HepG2 (cell line): ENCODE measurements at regions not wholly inside any gene's neighbourhood (a gene's known extent, or its start where the extent isn't known, plus 50 kb on each side); places are given as distances from the start of the nearest gene placed in this dataset.

ENCODE experiments used
- ATAC-seq: fragments of 200-7000 bp; cut with Tn5 transposase; 3 replicates; pipeline ENCODE4 v1.9.1; 2020; ENCODE audit warnings: mild to moderate bottlenecking, moderate library complexity
- BruUV-seq: library from RNA; stranded (reverse); fragments of 400-500 nt; replicated peaks from 2 replicates; lab custom pipeline; 2021; lab: Mats Ljungman, UMichigan
- CTCF ChIA-PET: fragments of 300-600 bp; formaldehyde crosslinking; extraction: SDS; loops from one replicate; lab custom pipeline; 2021; ENCODE audit warnings: low total read pairs, inconsistent platforms, low intra/inter-chr PET ratio; lab: Yijun Ruan, JAX
- POLR2A ChIA-PET: fragments of 350-600 bp; sonication (Branson Sonifier 250); formaldehyde crosslinking; loops from one replicate; lab custom pipeline; 2020; ENCODE audit warnings: antibody characterized with exemption, inconsistent platforms; lab: Yijun Ruan, JAX
- DNase-seq: peaks from one replicate; pipeline ENCODE4 v3.0.0-alpha.2; 2015; ENCODE audit warnings: low spot score
- FAIRE-seq: peaks from 3 replicates; lab custom pipeline; 2011; peaks lifted over from hg19 to GRCh38; lab: Jason Lieb, UNC
- H2AFZ ChIP-seq: one replicate; pipeline ENCODE4 v1.6.1; 2011; ENCODE audit warnings: low read length, inconsistent platforms
- H3K27ac ChIP-seq: fragments of 300-600 bp; 3 replicates; pipeline ENCODE4 v1.8.0; 2011; ENCODE audit warnings: mixed run types, mild to moderate bottlenecking, mixed read lengths, low read length, inconsistent platforms; ENCODE audit not compliant: insufficient read depth; ENCODE audit errors: extremely low read length
- H3K27me3 ChIP-seq, 2 experiments: fragments of 200-600 bp in 1 of 2; 2 replicates in 1 of 2; 3 replicates in 1 of 2; pipeline versions ENCODE4 v1.6.0 to v1.8.0; 2011; ENCODE audit warnings: low read length in 2 of 2, mild to moderate bottlenecking in 2 of 2, moderate library complexity in 2 of 2, inconsistent platforms in 1 of 2; ENCODE audit not compliant: insufficient read depth in 2 of 2, control insufficient read depth in 1 of 2
- H3K36me3 ChIP-seq, 2 experiments: fragments of 200-600 bp in 1 of 2; replicated peaks in 1 of 2; 2 replicates in 1 of 2; 3 replicates in 1 of 2; pipeline versions ENCODE4 v1.5.1 to v1.8.0; 2011; ENCODE audit warnings: low read length in 2 of 2, inconsistent platforms in 1 of 2; ENCODE audit not compliant: insufficient read depth in 2 of 2, control insufficient read depth in 1 of 2
- H3K4me1 ChIP-seq: 2 replicates; pipeline ENCODE4 v1.5.1; 2012; ENCODE audit warnings: low read length, inconsistent platforms; ENCODE audit not compliant: insufficient read depth
- H3K4me2 ChIP-seq: 2 replicates; pipeline ENCODE4 v1.6.0; 2011; ENCODE audit warnings: low read depth, low read length, inconsistent platforms
- H3K4me3 ChIP-seq, 3 experiments: fragments of 200-600 bp in 1 of 3; sonication (generic), shearing (Covaris generic) in 1 of 3; replicated peaks in 1 of 3; 2 replicates each; pipeline ENCODE4 v1.5.1; 2011 to 2016; ENCODE audit warnings: low read length in 3 of 3, inconsistent platforms in 2 of 3, low read depth in 2 of 3, mild to moderate bottlenecking in 2 of 3, control low read depth in 1 of 3, mixed read lengths in 1 of 3; ENCODE audit not compliant: insufficient read depth in 1 of 3
- H3K79me2 ChIP-seq: one replicate; pipeline ENCODE4 v1.6.1; 2011; ENCODE audit warnings: low read length, inconsistent platforms; ENCODE audit not compliant: insufficient read depth
- H3K9ac ChIP-seq: 2 replicates; pipeline ENCODE4 v1.6.0; 2011; ENCODE audit warnings: mild to moderate bottlenecking, low read depth, low read length, inconsistent platforms; ENCODE audit not compliant: insufficient read depth
- H3K9me3 ChIP-seq: 2 replicates; pipeline ENCODE4 v1.5.1; 2012; ENCODE audit warnings: mild to moderate bottlenecking, low read length
- H4K20me1 ChIP-seq: 2 replicates; pipeline ENCODE4 v1.6.0; 2011; ENCODE audit warnings: inconsistent platforms, mild to moderate bottlenecking, low read length, moderate library complexity; ENCODE audit not compliant: insufficient read depth
- ARNT2 ChIP-seq: sonication (generic); formaldehyde crosslinking; IDR thresholded peaks from 2 replicates; pipeline ENCODE4 v1.8.0; 2022; ENCODE audit warnings: mild to moderate bottlenecking, low read depth, missing genetic modification reagents, moderate library complexity
- CENPX ChIP-seq: sonication (generic); formaldehyde crosslinking; IDR thresholded peaks from 2 replicates; pipeline ENCODE4 v1.9.0; 2021; ENCODE audit warnings: mild to moderate bottlenecking, missing genetic modification reagents, moderate library complexity
- CHCHD3 ChIP-seq: sonication (generic); formaldehyde crosslinking; IDR thresholded peaks from 2 replicates; pipeline ENCODE4 v1.8.0; 2022; ENCODE audit warnings: mild to moderate bottlenecking, missing genetic modification reagents, moderate library complexity
- HNF1A ChIP-seq, 2 experiments: sonication (generic) in 1 of 2; formaldehyde crosslinking in 1 of 2; IDR thresholded peaks; 2 replicates each; pipeline versions ENCODE4 v1.4.0 to v1.6.1; 2016 to 2020; ENCODE audit warnings: borderline replicate concordance in 1 of 2, low read depth in 1 of 2, mild to moderate bottlenecking in 1 of 2, missing genetic modification reagents in 1 of 2
- MED8 ChIP-seq: sonication (generic); formaldehyde crosslinking; IDR thresholded peaks from 2 replicates; pipeline ENCODE4 v1.8.1; 2023; ENCODE audit warnings: mild to moderate bottlenecking, missing genetic modification reagents; ENCODE audit not compliant: insufficient replicate concordance
- RFX1 ChIP-seq: fragments of 450-650 bp; IDR thresholded peaks from 2 replicates; pipeline ENCODE4 v1.6.1; 2017
- RNF2 ChIP-seq: fragments of 450-650 bp; conservative IDR thresholded peaks from 2 replicates; pipeline ENCODE4 v1.6.1; 2016; ENCODE audit warnings: low read depth
- RNF219 ChIP-seq: sonication (generic); formaldehyde crosslinking; IDR thresholded peaks from 2 replicates; pipeline ENCODE4 v1.5.0; 2020; ENCODE audit warnings: mild to moderate bottlenecking, missing genetic modification reagents
- SP5 ChIP-seq: IDR thresholded peaks from 2 replicates; pipeline ENCODE4 v1.6.1; 2016; ENCODE audit warnings: low read depth, borderline replicate concordance
- SRF ChIP-seq: IDR thresholded peaks from 2 replicates; pipeline ENCODE4 v1.6.1; 2011; ENCODE audit warnings: mild to moderate bottlenecking, low read depth, low read length, moderate library complexity
- UBTF ChIP-seq: sonication (generic); formaldehyde crosslinking; IDR thresholded peaks from 2 replicates; pipeline ENCODE4 v1.4.0; 2020; ENCODE audit warnings: mild to moderate bottlenecking, missing genetic modification reagents
- ZBTB3 ChIP-seq: sonication (generic); formaldehyde crosslinking; IDR thresholded peaks from 2 replicates; pipeline ENCODE4 v1.4.0; 2020; ENCODE audit warnings: low read depth, mild to moderate bottlenecking, moderate library complexity, missing genetic modification reagents, borderline replicate concordance
- ZNF20 ChIP-seq: sonication (generic); formaldehyde crosslinking; IDR thresholded peaks from 2 replicates; pipeline ENCODE4 v1.4.0; 2020; ENCODE audit warnings: mild to moderate bottlenecking, moderate library complexity, missing genetic modification reagents
- WGBS: methylation state at CpG from one replicate; pipeline ENCODE4 v1.1.6; 2017; ENCODE audit warnings: low lambda C conversion rate; 5-methylcytosine and 5-hydroxymethylcytosine counted together
- in situ Hi-C: cut with HindIII; loops from 2 replicates; pipeline ENCODE4 v1.10.0; 2017; ENCODE audit warnings: low pct_unique_long_range_greater_than_20kb; ENCODE audit not compliant: extremely low pct_ligation_motif_present
- intact Hi-C: fragments of 100-400 bp; cut with micrococcal nuclease; formaldehyde crosslinking; loops from one replicate; pipeline ENCODE4 v1.10.0; 2022; ENCODE audit not compliant: unreplicated experiment

GRCh38 chr12:17301544-17301943, 695.6 kb upstream of the LMO3 start:
- BruUV-seq = no TSS peak
- POLR2A ChIA-PET = no interaction called here
- Histone ChIP-seq H3K9ac (no peak overlapping the region), H3K4me1 (no peaks in the 10 kb centered on the region), H3K36me3 (no peaks in the 10 kb centered on the region), H3K4me3 (no peak overlapping the region), H2AFZ (no peak overlapping the region), H3K4me2 (no peak overlapping the region), H3K27me3 (no peaks in the 10 kb centered on the region), H3K9me3 (peaks cover 97% of the 10 kb centered on the region), H3K79me2 (no peaks in the 10 kb centered on the region), H3K27ac (no peak overlapping the region), H4K20me1 (no peaks in the 10 kb centered on the region)
- TF ChIP-seq CHCHD3 (CRISPR knock-in tag) (no peak), CENPX (CRISPR knock-in tag) (no peak), ZNF20 (CRISPR knock-in tag) (no peak), ARNT2 (CRISPR knock-in tag) (no peak), UBTF (CRISPR knock-in tag) (no peak), SRF (no peak), ZBTB3 (CRISPR knock-in tag) (no peak), MED8 (CRISPR knock-in tag) (no peak), SP5 (CRISPR knock-in tag) (no peak), RNF2 (no peak), RNF219 (no peak), HNF1A (IDR thresholded peaks at IDR 0.05; ENCODE audit: low read depth) (no peak), HNF1A (CRISPR knock-in tag; IDR thresholded peaks at IDR 0.05; ENCODE audit: borderline replicate concordance) (no peak), RFX1 (no peak)
- intact Hi-C loops (no loop called here), in situ Hi-C loops (no loop called here)
- 7% methylated on average over 2 of the region's 3 CpGs for WGBS
- FAIRE-seq (no peak), ATAC-seq (no peak), DNase-seq (no peak)
- CTCF ChIA-PET = no interaction called here
